GM19395 (cell line): ENCODE measurements at regions not wholly inside any gene's neighbourhood (a gene's known extent, or its start where the extent isn't known, plus 50 kb on each side); places are given as distances from the start of the nearest gene placed in this dataset.
"Not testable (repeated sequence)": the region's sequence is repeated elsewhere in the genome, so short reads cannot be mapped to it uniquely, and the experiment has no call there.

Experiments
- ATAC-seq: cut with Tn5 transposase; IDR thresholded peaks from one replicate; pipeline ENCODE4 v1.9.1; 2021; ENCODE audit warnings: mild to moderate bottlenecking, moderate library complexity; ENCODE audit not compliant: unreplicated experiment

DNA sequence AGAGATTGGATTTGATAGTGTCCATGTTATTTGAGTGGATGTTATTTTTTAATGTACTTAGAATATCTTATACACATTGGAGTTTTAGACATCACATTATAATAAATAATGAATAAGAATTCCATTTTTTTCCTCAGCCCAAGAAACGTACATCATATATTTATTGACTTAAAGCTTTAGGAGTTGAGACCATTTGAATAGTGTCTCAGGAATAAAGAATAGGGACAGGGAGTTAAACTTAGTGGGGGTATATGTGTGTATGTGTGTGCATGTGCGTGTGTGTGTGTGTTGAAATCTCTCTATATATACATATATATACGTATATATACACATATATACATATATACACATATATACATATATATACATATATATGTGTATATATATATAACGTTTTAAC lies 542.9 kb upstream of the CHD1 start:
- not testable (repeated sequence) for ATAC-seq

DNA sequence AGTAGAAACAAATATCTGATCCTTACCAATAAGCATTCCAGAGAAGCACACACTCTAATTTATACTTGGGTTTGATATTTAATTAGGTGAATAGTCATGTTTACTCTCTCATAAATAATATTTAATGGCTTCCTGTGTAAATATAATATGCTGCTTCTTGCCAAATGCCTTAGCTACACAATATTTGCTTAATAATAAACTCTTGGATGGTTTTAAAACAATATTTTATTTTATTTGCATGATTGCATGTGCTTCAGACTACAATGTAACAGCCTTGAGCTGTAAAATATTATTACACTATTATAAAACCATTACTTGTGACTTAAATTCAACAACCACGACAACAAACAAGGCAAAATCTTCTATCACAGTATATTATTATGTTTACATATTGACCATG lies 542.4 kb upstream of the CHD1 start:
- not testable (repeated sequence) for ATAC-seq

DNA sequence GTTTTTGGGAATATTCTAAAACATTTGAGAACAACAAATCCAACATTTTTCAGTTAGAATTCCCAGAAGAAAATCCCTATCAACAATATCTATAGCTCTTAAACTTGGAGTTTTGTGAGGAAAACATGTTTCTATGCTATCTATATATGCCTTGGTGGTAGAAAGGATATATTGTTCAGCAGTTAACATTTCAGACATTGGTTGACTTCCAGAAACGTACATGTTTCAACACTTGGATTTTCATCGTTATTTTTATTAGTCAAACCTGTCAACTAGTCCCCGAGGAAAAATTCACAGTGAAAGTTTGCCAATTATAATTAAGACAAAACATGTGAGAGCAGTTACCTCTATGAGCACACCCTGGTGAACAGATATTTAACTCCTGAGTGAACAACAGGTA lies 541.8 kb upstream of the CHD1 start:
- not testable (repeated sequence) for ATAC-seq

DNA sequence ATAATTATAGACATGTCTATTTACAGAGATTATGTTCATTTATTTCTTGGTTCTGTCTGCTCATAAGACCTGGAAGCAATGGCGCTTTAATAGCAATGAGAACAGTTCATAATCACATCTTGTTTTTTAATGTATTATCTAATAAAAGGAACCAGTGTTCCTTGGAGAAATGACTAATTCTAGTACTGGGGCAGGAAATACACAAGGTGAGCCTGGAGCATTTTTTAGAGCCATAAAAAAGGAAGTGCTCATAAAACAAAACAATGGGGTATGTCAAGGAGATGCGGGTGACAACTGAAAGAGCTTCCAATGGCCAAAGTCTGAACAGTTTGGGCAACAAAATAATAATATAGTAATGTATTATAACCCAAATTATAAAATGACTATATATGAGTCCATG lies 531.9 kb upstream of the CHD1 start:
- ATAC-seq = no peak

DNA sequence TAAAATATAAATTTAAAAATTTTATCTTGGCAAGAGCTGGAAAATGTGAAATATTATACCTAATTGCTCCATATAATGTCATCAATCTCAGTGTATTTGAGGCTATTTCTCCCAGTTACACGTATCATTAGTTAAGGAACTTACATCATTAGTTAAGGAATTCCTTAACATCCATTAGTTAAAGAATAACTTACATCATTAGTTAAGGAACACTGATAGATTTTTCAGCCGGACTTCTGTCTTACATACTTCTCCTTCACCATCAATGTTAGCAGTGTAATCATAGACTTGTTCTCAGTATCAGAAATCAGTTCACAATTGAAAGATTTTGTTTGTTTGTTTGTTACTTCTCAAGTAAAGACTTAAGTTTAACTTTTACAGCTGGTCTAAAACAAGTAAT lies 524.4 kb upstream of the CHD1 start:
- no peak for ATAC-seq

DNA sequence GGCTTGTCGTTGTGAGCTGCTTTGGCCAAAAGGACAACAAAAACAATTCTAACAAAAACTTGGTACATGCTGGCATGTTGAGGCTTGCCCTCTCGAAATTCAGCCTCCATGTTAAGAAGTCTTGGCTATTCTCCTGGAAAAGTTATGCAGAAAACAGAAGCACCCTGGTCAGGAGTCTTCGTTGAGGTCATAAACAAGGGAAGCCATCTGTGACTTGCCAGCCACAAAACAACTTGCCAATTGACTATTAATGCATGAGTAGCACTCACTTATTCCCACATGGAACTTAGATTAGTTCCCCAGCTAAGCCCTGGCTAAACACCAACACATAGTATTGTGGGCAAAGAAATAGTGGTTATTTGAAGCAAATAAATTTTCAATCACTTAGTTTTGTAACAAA lies 521.0 kb upstream of the CHD1 start:
- ATAC-seq = no peak

DNA sequence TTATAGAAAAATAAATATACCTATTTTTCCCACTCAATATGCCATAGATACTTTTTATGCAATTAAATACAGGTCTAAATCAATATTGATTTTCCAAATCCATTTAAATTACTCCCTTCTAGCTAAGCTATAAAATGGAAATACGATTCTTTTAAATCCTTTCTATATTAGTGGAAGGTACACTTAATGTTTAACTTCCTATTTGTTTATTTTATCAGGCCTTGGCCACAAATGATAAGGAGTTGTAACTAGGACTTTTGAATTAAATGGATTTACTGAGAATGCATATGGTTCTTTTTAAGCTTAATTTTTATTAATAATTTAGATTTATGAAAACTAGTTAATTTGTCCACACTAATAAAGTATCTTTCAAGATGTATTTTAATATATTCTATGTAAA lies 517.0 kb upstream of the CHD1 start:
- no peak for ATAC-seq

DNA sequence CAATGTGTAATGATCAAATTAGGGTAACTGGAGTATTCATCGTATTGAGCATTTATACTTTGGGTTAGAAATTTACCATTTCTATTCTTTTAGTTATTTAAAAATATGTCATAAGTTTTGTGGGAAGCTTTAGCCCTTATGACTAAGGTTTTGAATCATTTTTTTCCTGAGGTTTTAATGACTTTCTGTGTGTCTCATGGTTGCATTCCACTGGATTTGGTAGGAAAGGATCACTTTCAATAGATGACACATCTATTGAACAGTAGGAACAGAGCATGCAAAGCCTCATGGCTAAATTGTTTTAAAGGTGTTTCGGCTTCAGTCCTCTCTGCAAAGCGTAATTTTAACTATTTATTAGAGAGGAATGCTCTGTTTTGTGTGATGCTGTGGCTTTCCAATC lies 512.4 kb upstream of the CHD1 start:
- no peak for ATAC-seq

DNA sequence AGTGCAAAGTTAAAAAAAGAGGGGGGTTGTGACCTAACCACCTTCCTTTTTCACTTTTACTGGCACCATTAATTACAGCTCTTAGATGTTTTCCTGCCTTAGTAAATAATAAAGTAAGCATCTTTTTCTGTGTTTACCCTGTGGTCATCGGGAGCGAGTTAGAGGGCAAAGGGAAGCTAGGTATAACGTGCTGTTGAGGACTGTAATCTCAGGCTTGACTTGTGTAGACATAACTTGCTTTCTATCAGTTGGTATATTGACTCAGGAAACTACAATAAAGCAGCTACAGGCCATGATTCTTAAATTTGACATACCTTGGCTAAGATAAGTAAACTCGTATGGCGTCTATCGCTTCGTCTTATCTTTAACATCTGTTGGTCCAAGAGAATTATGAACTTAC lies 509.8 kb upstream of the CHD1 start:
- no peak for ATAC-seq

DNA sequence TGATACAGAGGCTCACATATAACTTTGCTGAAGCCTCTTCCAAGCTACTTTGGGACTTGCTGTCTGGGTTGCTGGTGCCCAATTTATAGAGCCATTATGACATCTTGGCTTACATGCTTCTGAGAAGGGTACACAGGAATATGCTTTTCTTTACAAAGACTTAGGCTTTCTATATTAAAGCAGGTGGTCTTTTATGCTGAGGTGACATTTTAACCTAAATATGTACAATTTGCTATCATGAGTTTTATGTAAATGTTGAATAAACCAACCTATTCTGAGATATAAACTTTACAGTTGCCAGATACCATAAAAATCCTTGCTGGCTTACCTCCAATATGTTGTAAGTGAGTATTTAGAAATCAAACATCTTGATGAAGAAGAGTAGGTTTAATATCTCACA lies 509.2 kb upstream of the CHD1 start:
- ATAC-seq = no peak

DNA sequence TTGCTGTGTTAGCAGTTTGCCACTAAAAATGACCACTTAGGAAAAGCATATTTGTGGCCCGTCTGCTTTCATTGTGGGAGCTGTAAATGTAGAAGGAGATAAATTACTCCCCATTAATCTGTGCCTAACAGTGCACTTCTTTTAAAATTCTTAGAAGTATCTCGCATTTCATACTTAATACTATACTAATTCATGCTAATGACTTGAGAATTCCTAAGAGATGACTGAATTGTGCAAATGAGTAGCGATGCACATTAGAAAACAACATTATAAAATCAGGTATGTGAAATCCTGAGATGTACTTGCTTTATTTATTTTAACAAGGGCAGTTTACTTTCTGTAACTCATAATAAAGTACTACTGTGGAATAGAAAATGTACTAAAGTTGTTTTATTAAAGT lies 494.6 kb upstream of the CHD1 start:
- ATAC-seq = not testable (repeated sequence)

DNA sequence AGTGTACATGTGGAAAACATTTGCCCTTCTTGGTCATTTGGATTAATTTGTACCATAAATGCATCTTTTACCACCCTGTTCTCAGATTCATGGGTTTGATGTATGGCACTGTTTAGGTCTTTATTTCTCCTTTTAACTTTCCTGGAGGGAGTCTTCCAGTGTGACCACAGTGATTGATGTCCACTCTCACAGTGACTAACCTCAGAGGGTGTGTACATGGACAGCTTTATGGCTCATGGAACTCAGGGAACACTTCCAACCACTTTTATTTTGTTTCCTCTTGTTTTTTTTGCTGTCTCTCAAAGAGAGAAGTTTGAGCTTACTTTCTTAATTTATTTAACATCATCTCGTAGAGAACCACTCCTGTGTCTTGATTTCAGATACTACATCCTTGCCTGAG lies 489.8 kb upstream of the CHD1 start:
- ATAC-seq = not testable (repeated sequence)

DNA sequence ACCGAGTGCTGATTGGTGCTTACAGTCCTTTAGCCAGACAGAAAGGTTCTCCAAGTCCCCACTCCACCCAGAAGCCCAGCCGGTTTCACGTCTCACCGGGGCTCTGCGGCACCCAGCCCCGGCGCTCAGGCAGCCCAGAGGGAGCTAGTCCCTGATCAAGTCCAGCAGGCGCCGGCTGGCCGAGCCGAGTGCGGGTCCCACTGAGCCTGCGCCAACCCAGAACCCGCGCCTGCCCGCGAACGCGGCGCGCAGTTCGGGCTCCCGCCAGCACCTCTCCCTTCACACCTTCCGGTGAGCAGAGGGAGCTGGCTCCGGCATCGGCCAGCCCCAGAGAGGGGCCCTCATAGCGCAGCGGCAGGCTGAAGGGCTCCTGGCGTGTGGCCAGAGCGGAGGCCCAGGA lies 481.6 kb upstream of the CHD1 start:
- ATAC-seq = not testable (repeated sequence)

DNA sequence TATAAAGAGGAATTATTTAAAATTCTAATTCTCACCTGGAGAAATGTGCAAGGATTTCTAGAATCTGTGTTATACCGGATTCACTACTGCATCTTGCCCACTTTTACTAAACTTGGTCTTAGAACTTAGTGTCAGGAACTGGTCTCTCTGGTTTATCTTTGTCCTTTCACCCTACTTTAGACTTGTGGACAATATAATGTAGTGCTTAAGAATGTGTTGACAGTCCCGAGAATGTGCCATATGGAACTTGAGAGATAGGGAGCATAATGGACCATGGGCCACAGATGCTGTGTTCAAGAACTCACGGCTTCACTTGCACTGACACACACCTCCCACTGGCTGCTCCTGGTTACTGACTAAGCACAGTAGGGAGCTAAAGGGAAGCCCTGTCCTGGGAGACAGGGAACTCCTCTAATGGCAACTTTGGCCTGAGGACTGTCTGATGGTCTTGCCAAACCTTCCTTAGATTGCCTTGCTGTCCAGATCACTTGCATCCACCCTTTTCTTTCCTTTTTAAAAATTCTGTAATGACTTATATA lies 476.0 kb upstream of the CHD1 start:
- not testable (repeated sequence) for ATAC-seq

DNA sequence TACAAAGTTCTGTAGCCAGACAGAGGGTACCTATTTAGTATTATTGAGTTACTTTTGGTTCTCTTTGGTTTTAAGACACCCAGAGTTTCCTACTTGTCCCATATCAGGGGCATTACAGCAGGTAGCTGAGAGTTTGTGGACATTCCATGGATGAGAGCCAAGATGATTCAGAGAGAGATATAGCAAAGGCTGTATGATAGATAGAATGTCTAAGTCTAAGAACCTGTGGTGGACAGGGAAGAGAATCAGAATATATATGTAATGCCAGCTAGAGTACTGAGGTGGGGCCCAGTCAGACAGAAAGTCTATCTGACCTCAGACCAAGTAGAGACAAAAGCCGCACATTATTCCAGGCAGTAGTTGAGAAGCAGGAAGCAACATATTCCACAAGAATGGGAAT lies 471.8 kb upstream of the CHD1 start:
- not testable (repeated sequence) for ATAC-seq

DNA sequence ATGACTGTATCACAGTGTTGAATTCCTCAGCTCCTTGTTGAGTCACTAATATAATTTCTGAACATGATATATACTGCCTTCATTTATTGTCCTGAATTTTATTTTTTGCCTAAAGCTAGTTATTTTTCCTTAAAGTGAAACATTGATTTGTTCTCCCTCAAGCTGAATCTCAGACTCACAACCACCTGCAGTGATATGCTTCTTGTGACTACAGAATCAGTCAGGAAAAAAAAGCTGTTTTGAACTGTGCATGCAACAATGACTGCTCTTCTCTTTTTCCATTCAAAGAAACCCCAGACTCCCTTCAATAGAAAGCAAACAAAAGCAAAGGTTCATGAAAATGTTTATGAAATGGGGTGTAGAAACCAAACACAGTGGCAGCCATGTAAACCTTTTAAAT lies 470.2 kb upstream of the CHD1 start:
- ATAC-seq = no peak

DNA sequence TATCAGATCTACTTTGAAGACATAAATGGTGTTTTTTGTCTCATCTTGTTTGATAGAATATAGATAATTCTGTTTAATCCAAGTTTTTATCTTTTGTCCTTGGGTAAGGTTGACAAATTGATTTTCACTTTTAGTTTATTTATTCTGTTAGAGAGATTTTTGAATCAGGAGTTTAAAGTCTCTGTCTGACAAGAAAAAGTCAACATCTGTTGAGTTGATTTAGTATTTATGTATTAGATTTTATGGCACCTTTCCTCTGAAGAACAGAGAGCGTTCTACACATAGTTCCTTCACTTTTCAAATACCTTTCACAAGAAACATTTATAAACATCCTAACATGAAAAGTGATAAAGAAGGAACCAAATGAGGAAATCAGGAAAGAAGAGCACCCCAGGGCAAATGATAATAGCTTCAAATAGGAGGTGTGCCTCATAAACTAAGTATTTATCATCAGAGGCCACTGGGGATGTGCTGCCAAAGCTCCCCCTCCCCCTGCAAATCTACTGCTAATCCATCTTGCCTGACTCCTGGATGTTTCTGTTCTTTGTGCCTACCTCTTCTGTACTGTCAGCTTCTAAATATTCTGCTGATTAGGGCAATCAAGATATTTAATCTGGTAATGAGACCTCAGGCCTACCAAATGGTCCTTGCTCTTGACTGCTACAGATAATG lies 457.7 kb upstream of the CHD1 start:
- no peak for ATAC-seq

DNA sequence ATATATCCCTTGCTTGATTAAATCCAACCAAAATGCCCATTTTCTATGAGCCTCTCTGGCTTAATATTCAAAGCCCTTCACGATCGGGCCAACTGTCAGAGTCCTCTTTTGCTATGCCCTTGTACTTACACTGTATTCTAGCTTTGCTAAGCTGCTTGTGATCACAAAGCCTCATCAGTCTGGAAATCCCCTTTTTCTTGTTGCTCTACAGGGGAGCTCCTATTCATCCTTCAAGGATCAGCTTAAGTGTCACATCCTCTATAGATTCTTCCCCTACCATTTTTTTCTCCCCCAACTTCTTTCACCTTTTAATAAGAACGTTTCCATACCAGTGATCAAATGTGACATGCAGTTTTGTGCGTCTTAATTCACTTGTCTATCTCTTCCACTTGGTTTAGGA lies 450.4 kb upstream of the CHD1 start:
- ATAC-seq = no peak

DNA sequence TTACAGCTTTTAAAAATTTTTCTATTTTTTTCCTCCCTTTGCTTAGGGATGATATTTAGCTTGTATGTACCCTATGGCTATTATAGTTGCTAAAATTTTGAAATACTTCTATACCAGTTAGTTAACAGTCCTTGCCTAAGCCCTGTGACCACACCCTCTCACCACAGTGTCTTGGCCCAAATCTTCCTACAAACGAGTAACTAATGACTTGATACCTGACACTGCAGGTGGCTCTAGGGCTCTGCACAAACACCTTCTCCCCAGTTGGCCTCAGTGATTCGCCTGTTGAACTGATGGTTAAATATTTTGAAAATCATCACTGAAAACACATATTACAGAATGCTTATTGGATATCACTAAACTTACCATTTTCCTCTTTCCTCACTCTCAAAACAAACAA lies 449.6 kb upstream of the CHD1 start:
- no peak for ATAC-seq

DNA sequence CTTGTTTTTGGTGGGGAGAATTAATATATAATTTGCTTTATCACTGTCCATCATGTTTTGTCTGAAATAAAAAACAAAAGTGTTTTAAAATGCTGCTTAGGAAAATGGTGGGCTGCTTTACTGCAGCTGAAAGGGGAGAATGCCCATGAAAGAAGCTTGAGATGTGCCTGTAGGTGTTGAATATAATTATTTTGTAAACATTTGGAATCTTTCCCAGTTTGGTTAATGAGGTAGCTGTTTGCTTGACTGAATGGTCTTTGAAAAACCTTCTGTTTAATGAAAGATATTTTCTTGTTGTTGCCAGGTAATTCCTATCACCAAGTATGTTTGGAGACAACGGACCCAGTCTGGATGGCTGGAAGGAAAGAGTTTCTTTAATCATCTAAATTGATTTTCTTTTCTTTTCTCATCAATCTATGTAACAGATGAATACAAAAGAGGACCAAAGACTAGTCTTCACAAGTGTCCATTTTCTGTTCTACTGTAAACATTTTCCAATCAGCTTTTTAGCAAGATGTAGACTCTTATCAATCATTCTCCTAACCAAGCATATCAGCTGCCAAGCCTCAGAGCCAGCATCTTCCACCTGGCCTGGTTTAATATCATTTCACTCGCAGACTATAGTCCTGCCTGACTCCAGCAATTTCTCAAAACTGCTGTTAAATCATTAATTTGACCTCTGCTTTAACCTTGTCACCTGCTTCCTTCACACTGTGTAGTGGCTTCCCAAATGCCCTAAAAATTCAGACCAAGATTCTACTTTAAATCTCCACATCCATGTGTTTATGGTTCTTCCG lies 441.2 kb upstream of the CHD1 start:
- ATAC-seq = no peak

DNA sequence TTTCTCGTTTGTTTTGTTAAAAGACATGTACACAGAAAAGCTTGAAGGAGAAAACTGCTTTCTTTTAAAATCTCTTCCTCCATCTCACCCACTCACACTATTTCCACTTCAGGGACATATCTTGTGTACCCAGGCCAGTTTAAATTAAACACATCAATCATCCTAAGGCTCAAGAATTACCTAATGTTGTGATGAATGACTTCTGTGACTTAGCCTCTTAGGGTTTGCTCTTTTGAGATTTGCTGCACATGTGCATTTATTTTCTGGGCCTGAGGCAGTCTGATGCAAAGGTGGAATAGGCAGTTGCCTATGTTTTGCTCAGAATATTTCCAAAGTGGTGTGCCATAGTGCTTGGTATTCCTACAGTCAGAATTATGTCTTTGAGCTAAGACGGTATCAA lies 439.9 kb upstream of the CHD1 start:
- ATAC-seq = no peak

DNA sequence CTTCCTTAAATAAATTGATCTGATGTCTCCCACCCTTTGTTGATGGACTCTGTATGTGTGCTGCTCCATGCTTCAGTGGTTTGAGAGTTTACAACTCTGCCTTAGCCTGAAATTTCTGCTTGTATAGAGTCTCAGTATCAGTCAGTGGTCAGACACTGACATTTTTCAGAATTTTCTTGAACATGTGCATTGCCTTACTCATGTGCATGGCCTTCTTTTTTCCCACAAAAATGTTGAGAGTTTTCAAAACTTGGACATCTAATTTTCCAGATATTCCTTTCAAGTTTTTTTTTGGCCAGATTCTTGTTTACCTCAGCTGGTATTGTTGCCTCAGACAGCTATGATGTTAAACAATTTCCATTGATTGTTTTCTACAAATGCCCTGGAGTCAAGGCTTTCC lies 427.1 kb upstream of the CHD1 start:
- no peak for ATAC-seq
